HG03520 (cell line): ENCODE measurements at regions not wholly inside any gene's neighbourhood (a gene's known extent, or its start where the extent isn't known, plus 50 kb on each side); places are given as distances from the start of the nearest gene placed in this dataset.

ENCODE experiments used
- ATAC-seq: cut with Tn5 transposase; IDR thresholded peaks from one replicate; pipeline ENCODE4 v1.9.1; 2021; ENCODE audit warnings: mild to moderate bottlenecking, moderate library complexity; ENCODE audit not compliant: unreplicated experiment

DNA sequence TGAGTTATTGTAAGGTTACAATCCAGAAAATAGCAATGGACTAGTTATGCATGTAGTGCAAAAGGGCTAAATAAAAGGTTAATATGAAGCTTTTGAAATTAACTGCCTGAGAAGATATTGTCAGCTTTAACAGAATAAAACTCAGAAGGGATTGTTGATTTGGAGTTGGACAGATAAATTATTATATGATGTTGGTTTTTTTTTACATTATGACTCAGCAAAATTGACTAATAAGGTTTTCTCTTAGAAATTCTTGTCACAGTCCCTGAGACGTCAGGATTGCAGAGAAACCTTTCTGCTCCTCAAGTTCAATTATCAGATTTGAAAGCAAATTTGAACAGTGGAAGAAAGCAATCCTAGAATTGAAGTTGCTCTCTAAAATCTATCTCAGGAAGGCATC, 946.9 kb downstream of the CBLN2 start:
- ATAC-seq = no peak

DNA sequence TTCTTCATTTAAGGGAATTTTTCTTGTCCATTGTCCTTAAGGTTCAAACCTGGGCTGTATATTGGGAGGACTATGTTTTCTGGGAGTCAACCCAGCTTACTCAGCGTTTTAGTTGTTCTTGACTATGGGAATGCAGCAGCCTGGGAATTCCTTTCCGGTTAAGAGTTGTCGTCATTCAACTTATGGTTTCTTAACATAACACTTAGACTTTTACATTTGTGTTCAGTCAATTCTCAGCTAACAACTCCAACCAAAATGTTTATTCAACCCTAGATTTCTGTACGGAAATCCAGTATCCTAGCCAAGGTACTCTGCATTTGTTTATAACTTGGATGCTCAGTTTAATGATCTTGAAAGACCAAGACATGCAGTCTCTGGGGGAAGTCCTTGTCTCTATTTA, 960.9 kb downstream of the CBLN2 start:
- no peak for ATAC-seq

DNA sequence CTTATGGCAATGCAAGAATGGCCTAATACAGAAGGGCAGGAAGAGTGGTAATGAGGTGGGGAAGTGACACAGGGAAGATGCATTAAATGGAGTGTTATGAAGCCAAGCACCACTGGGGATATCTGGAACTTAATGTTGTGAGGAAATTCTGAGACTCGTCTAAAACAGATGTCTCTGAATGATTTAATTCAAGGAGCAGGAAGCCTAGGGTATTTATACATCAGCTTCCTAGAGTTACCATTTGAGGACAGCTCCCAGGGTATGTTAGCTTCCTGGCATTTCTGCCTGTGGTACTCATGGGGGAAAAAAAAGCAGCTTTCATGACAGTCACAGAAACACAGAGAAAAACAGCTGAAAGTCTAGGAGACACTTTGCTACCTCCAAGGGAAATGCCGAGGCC, 989.5 kb downstream of the CBLN2 start:
- ATAC-seq = no peak

DNA sequence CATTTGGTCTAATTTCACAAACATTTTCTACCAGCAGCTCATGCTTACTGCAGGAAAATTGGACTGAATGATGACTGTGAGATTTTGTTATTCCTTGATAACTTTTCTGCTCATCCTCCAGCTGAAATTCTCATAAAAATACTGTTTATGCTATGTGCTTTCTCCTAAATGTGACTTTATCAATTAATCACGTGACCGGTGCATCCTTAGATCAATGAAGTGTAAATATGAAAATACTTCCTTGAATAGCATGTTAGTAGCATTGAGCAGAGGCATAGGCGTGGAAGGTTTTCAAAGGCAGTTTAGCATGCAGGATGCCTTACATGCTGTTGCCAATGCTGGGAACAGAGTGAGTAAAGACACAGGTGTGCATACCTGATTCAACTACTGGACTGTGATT, 1002.5 kb downstream of the CBLN2 start:
- no peak for ATAC-seq

DNA sequence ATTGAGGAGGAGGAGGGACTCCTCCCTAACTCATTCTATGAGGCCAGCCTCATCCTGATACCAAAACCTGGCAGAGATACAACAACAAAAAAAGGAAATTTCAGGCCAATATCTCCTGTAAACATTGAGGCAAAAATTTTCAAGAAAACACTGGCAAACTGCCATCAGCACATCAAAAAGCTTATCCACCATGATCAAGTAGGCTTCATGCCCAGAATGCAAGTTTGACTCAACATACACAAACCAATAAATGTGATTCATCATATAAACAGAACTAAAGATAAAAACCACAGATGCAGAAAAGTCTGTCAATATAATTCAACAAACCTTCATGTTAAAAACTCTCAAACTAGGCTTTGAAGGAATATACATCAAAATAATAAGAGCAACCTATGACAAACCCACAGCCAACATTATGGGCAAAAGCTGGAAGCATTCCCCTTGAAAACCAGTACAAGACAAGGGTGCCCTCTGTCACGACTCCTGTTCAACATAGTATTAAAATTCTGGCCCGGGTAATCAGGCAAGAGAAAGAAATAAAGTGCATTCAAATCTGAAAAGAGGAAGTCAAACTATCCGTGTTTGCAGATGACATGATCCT, 1014.3 kb downstream of the CBLN2 start:
- ATAC-seq = no peak

DNA sequence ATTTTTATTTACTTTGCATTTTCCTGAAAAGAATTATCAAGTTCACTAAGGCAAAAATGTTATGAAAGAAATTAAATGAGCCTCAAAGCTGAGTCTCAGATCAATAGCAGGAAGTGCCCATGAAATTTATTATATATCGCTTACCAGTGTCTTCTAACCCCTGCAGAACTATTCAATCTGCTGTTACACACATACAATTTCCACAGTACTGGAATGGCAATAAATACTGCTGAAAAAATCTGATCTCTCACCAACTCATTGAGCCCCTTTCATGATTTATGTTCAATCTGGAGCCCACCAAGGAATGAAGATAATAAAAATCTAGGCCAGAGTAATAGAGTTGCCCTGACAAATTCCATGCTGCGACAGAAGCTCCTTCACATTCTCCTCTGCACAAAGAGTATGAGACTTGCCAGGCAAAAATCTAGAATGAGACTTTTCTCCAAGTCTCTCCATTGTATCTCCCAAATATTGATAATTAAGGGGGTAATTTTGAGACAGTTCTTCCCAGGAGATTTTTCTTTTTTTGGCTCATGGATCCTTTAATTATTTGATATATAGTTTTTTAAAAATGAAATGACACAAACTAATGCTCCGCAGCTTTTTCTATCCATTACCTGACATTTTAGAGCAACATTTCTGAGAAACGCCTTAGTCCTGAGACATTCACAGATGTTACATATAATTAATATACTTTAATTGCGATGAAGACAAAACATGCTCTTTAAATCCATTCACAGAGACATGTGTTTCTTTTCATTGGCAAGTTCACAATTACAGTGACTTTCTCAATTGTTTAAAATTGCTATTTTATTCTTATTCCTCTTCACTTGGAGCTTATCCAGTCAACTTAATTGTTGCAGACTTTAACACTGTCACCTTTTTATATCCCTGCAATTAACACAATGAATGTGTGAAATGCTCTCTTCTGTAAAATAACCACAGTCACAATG, 1020.4 kb downstream of the CBLN2 start:
- ATAC-seq = no peak

DNA sequence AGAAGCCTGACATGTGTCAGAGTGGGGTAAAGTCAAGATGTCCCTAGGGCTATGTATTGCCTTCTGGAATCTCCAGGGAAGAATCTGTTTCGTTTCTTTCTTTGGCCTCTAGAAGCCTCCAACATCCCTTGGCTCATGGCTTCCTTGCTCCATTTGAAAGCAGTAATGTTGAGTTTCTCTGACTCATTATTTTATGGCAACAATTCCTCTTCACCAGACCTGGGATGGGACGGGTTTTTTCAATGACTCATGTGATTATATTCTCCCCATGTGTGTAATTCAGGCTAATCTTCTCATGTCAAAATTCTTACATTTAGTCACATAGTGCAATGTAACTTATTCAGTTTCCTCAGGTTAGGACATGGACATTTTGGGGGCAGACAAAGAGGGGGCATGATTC, 1038.6 kb downstream of the CBLN2 start:
- ATAC-seq = no peak

DNA sequence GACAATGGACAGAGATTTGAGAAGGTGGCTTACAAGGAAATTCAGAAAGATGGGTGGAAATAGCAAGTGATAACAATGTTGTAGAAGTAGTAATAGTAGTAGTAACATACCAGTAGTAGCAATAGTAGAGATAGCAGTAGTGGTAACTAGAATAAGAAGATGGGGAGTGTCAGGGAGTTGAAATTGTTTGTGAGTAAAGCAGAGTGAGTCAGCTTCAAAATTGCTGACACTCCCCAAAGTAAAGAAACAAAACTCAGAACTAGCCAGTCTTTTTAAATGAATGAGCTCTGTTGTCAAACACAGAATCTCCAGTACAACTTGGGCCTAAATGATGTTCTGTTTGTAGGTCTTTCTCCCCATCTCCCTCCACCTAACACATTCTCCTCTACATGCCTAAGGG, 1040.9 kb downstream of the CBLN2 start:
- ATAC-seq = no peak

DNA sequence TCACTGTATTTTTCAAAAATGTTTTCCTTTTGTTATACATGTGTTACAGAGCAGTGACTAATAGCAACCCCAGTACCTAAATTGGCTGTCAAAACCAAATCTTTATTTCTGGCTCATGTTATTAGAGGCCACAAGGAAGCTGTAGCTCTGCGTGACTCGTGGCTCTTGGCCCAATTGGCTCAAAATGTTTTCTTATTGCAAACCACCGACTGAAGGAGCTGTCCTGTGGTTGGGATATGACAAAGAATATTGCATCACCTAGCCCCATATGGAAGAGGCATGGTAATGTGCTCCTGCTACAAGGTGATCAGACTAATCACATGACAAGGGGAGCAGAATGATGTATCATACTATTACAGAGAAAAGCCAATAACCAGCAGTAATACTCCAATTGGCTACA, 1058.5 kb downstream of the CBLN2 start:
- ATAC-seq = no peak

DNA sequence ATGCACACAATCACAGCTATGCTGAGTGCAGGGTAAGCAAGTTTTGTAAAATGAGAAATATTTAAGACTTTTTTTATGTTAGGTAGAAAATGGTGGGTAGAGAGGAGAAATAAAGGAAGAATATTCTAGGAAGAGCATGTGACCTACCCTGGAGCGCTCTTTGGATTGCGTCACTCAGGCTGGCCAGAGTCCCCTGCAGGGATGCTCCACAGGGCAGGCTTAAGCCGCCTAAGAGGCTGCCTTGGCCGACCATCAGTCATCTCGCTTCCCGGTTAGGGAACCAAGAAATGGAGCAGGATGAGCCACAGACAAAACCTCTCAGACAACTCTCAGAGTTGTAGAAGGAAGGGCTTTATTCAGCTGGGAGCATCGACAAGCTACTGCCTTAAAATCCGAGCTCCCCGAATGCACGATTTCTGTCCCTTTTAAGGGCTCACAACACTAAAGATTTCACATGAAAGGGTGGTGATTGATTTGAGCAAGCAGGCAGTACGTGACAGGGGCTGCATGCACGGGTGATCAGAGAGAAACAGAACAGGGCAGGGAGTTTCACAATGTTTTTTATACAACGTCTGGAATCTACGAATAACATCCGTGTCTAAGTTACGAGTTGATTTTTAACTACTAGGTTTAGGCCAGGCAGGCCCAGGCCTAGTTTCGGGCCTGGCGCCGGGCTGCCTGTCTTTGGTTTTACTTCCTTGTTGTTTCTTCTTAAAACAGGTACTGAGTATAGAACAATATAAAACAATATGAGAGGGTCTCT, 1072.0 kb downstream of the CBLN2 start:
- no peak for ATAC-seq

DNA sequence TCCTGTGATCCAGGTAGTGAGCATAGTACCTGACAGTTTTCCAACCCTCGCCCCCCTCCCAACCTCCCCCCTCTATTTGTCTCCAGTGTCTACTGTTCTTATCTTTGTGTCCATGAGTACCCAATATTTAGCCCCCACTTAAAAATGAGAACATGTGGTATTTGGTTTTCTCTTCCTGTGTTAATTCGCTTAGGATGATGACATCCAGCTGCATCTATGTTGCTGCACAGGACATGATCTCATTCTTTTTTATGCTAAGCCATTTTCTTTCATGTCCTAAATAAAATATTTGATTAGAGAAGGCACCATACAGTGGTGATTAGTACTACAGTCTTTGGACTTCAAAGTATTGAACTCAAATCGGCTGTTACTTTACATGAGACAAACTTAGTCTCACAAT, 1087.9 kb downstream of the CBLN2 start:
- ATAC-seq = no peak

DNA sequence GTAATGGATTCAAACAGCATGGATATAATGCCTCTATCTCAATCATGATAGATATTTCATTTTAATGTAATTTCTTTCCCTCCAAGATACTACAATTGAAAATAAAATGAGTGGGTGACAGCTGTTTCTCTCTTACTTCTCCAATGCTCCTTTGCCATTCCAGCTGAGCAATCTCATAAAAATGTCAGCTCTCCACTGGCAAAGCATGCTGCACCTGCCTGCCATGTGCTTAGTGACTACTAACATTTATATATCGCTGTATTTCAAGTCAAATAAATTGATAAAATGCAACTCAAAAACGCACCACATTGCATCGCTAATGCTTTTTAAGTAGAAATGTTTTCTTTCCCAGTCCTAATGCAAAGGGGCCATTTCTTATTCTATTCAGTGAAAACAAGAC, 1093.9 kb downstream of the CBLN2 start:
- no peak for ATAC-seq

DNA sequence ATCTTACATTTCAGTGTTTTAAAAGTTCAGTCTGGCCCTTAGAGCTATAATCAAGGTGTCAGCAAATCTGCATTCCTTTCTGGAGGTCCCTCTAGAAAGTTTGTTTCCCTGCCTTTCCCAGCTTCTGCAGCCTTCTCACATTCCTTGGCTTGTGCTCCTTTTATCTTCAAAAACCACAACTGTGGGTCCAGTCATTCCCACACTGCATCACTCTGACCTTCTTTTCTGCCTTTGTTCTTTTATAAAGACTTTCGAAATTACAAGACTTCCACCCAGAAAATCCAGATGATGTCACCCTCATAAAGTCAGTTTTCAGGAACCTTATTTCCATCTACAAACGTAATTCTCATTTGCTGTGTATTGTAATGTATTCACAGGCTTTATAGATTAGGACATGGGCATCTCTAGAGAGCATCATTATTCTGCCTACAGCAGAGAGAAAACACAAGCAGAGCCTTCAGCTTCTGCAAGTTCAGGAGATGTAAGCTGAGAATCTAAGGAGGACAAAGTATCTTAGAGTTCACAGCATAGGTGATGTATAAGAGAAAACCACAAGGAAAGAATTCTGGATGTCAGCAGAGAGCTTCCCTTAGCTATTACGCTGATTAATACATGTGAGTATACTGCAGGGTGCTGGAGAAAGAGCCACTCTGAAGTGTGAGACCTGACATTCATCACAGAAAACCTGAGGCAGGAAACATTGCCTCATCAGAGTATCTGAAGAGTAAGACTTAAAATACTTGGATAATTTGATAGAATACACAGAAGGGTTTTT, 1100.2 kb downstream of the CBLN2 start:
- no peak for ATAC-seq

DNA sequence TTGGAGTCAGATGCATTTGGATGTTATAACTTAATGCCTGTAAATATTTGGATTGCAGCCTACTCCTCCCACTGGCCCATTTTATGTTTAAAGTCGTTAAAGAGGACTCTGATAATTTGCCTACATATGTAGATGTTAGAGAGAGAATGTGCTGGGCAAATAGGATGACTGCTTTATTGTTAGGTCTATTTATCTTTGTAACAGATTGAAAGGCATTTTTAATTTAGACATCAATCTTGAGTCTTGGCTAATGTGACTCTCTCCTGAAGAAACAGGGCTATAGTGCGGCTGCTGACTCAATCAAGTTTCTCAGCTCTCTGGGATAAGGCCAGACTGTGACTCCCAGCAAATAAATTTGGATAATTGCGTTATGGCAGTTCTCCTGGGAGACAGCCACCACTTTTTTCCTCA, 1101.4 kb downstream of the CBLN2 start:
- no peak for ATAC-seq

DNA sequence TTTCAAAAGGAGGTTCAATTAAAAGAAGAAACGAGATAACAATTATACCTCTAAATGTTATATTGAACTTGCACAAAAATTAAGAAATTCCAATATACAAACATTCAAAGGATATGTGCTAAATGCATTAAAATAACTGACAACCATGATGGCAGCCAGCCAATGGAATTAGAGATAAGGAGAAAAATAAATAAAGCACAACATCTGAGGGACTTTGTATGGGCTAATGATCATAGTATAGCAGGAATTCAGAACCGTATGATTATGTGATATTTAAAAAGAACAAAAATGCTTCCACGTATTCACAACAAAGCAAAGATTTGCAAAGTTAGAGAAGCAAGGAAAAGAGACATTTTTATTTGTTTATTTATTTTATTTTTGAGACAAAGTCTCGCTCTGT, 1103.0 kb downstream of the CBLN2 start:
- ATAC-seq = no peak

DNA sequence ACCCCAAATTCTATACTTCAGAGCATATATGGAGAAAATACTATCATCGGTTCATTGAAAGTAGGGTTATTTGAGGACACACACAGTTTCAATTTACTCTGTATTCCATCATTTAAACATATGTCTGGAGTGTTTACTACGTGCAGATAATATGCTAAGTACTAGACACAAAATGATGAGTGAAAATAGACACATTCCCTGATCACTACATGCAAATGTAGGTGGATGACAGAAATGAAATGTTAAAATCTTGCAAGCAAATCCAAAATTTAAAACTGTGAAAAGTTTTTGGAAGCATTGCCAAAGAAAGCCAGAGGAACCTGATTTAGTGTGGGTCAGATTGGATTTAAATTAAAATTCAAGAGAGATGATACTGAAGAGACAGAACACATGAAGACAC, 1106.6 kb downstream of the CBLN2 start:
- no peak for ATAC-seq

DNA sequence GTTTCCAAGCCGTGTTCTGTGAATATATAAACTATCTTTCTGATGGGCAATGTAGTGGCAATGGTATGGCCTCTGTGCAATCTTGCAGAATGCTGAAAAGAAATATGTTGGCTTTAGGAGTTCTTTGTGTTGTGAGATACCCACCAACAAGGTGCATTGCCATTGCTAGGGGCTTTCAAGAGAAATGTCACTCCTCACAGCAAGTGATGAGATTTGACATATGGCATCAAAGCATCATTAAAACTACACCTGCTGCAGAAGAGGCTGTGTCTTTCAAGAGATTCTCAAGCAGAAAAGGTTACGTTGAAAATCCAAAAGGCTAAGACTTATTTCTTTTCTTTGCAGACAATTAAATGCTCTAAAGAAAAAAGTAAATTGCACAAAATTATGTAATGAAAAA, 1110.8 kb downstream of the CBLN2 start:
- ATAC-seq = no peak

DNA sequence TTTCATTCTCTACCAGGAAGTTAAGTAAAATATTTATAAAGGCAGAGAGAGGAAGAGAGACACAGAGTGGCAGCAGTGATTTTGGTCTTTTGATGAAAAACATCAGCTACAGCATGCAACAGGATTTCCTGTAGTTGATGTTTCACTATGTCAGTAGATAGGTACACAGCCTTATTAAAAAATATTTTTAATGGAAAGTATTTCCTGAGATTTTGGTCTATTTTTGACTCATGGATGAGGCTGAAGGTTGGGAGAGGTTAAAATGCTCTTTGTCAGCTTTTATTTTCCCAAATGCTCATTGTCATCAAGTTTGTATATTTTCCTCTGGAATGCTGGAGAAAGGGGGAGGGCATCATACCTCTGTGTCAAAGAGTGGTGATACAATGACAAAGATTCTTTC, 1112.5 kb downstream of the CBLN2 start:
- no peak for ATAC-seq

DNA sequence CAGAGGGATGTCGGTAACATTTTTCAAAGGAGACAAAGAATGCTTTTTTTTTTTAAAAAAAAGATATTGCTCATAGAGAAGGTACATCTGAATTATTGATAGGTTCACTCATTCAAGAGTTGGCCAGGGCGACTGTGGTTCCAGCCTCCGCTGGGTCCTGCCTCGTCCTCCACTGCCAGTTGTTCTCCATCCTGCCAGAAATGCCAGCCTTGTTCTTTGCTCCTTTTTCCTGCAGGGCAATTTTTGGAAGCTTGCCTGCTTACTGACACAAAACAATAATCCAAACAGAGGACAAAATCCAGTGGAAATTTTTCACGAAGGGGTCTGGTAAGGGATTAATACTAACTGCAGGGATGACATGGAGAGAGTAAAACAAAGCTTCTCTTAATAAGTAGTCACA, 1113.0 kb downstream of the CBLN2 start:
- ATAC-seq = no peak

DNA sequence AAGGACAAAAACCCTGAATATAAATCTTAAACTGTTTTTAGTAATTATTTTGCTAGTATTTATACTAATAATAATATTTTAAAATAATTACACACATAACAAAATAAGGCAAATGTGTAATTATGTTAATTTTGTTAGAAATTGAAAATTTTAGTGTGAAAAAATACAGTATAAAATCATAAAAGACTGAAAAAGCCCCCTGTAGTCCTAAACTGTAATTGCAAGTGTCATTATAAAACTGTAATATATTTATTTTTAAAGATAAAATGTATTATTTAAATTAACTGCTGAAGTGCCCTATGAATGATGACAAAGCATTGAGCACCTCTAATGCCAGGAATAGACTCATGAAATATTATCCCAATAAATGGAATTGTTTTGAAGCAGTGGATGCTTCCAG, 1117.7 kb downstream of the CBLN2 start:
- no peak for ATAC-seq

DNA sequence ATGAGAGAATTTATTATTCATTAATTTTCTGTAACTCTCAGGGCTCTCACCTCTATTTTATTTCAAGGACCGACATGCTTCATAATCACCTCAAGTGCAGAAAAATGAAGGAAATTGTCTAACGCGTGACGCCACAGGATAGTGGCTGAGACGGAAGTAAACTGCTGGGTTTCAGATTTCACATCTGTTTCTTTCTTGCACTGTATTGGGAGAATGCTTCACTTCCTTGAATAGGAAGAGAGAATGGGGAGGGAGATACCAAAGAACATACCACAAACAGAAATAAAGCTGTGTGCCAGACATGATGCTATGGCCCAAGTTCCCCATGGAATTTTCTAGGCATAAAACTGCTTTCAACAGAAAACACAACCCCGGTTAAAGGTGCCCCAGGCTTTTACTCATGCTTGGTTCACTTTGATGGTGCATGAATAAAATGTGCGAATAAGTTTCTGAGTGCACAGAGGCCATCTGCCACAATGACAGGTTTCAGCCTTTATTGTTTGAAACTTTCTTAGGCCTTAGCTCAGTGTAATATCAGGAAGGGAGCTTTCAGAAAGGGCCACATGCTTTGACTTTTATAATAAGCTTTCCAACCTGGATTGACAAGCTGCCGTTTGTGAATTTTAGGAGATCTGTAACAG, 1116.4 kb downstream of the SOCS6 start:
- no peak for ATAC-seq
